ENCODE measurements at regions not wholly inside any gene's neighbourhood (a gene's known extent, or its start where the extent isn't known, plus 50 kb on each side); places are given as distances from the start of the nearest gene placed in this dataset.

DNA sequence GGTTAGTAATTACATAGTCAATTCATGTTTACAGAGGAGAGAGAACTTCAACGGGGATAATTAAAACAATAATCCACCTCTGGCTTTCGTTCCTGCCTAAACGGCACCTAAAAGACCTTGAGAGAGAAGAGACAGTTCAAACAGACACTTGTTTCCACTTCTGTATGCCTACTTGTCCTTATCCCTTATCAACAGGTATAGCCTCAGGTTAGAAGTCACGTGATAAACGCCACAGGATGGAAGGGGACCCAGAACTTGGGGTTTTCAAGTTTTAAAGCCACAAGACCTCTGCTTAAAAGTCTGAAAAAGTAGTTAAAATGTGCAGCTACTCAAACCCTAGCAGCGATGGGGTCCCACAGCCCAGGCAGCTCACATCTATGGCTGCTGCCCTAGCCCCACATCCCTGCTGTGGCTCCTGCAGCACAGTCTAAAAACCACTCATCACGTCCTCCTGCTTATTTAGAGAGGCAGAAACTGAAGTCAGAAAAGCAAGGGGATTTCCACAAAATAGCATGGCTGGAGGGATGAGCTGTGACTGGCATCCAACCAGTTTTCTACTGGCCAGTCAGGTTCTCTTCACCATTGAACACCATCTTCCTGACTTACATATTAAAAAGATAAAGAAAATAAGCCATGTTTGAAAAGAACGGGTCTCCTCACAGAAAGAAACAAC lies 51.2 kb upstream of the SEC16B start:
- Histone ChIP-seq H3K4me1 (replicated peaks in 1 of 2) (no peaks in the 10 kb centered on the region), H3K4me3 (no peak overlapping the region), H3K27ac (no peak overlapping the region)
- in situ Hi-C loops (cut with MboI; ENCODE audit: low pct_unique_long_range_greater_than_20kb in 2 of 9, low sequenced_read_pairs in 9 of 9, unreplicated experiment in 9 of 9) = no loop called here
- no peak for ATAC-seq (replicated peaks in 6 of 8)
- WGBS, 10 experiments = 37 to 93% (median 78%) methylated on average over 2 to 8 of the region's 8 CpGs; no CpG with 5 or more reads in 1 of the 10 experiments

DNA sequence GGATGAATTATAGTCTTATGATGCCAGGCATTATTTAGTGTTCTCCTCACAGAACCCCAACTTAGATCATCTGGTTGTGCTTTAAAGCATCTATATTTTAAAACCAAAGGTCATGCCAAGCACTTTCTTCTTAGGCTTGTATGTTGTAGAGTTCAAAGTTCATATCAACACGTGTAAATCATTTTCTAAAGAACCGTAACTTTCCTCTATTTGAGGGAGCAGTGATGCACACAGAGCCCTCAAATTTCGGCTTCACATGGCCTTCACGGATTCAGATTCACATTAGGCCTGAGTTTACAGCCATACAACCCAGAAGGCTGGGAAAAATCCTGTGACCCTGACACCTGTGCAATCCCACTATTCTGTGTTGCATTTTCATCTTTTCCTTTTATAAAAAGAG lies 52.1 kb upstream of the SEC16B start:
- ATAC-seq (replicated peaks in 6 of 8) = no peak
- Histone ChIP-seq H3K4me3 (no peak overlapping the region), H3K4me1 (replicated peaks in 1 of 2) (no peaks in the 10 kb centered on the region), H3K27ac (no peak overlapping the region)
- WGBS, 10 experiments = 29 to 91% (median 70%) methylated on average over 1 to 4 of the region's 4 CpGs
- in situ Hi-C loops (cut with MboI; ENCODE audit: low pct_unique_long_range_greater_than_20kb in 2 of 9, low sequenced_read_pairs in 9 of 9, unreplicated experiment in 9 of 9) = no loop called here

DNA sequence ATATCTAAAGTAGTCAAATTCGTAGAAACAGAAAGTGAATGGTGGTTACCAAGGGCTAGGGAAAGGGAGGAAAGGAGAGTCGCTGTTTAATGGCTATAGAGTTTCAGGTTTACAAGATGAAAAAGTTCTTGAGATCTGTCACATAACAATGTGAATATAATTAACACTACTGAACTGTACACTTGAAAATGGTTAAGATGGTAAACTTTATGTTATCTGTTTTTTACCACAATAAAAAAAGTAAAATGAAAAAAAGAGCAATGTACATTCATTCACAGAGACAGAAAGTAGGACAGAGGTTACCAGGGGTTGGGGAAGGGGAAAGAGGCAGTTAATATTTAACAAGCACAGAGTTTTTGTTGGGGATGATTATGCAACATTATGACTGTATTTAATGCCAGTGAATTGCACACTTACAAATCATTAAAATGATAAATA lies 53.3 kb upstream of the SEC16B start:
- Histone ChIP-seq H3K4me1 (replicated peaks in 1 of 2) (no peaks in the 10 kb centered on the region), H3K27ac (no peak overlapping the region), H3K4me3 (no peak overlapping the region)
- 29 to 100% (median 66%) methylated on average over 1 to 2 of the region's 2 CpGs for WGBS, 10 experiments
- ATAC-seq (replicated peaks in 6 of 8) = no peak
- in situ Hi-C loops (cut with MboI; ENCODE audit: low pct_unique_long_range_greater_than_20kb in 2 of 9, low sequenced_read_pairs in 9 of 9, unreplicated experiment in 9 of 9) = no loop called here

DNA sequence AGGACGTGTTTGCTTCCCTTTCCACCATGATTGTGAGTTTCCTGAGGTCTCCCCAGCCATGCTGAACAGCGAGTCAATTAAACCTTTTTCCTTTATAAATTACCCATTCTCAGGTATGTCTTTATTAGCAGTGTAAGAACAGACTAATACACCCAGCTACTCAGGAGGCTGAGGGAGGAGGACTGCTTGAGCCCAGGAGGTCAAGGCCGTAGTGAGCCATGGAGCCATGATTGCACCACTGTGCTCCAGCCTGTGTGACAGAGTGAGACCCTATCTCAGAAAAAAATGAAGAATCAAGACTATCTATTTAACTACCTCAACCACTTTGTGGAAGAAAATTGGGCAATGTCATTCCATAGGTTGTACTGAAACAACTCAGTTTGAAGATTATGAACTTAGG lies 54.6 kb upstream of the SEC16B start:
- no peak overlapping the region for H3K27ac ChIP-seq
- H3K4me3 ChIP-seq = no peak overlapping the region
- ATAC-seq (replicated peaks in 6 of 8) = no peak
- no peaks in the 10 kb centered on the region for H3K4me1 ChIP-seq (replicated peaks in 1 of 2)
- in situ Hi-C loops (cut with MboI; ENCODE audit: low pct_unique_long_range_greater_than_20kb in 2 of 9, low sequenced_read_pairs in 9 of 9, unreplicated experiment in 9 of 9) = no loop called here
- WGBS, 10 experiments = 58 to 100% (median 93%) methylated on average over 1 to 3 of the region's 3 CpGs; no CpG with 5 or more reads in 3 of the 10 experiments

DNA sequence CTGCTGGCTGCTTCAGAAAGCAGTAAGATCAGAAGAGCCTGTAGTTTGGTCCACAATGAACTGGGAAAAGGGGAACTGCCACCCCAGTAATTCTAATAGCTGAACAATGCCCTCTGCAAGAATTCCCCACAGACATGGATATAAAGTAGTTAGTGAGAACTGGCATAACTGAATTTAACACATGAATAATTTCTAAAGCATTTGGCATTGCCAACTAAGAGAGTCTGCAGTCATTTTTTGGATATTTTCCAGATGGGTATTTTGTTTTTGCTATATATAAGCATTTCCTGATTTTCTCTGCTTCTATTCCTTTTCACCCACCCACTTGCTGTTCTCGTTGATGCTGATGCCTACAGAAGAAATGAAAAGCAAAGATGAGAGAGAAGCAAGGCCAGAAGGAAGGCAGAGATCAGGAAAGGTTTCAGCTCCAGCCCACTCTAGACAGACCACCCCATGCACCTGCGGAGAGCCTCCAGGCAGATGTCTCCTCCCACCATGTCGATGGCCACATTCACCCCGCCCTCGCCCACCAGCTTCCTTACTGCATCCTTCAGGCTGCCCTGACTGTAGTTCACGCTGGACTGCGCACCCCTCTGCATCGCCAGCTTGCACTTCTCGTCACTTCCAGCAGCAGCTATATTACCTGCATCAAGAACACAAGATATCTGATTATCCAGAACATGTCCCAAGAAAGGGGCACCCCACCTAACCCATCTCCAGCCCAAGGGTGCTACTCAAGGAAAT lies 55.9 kb upstream of the SEC16B start:
- H3K27ac ChIP-seq = no peak overlapping the region
- no peak for ATAC-seq (replicated peaks in 6 of 8)
- H3K4me1 ChIP-seq (replicated peaks in 1 of 2) = no peaks in the 10 kb centered on the region
- 45 to 94% (median 78%) methylated on average over 1 to 9 of the region's 9 CpGs; no CpG with 5 or more reads in 1 of the 10 experiments for WGBS, 10 experiments
- H3K4me3 ChIP-seq = no peak overlapping the region
- in situ Hi-C loops (cut with MboI; ENCODE audit: low pct_unique_long_range_greater_than_20kb in 2 of 9, low sequenced_read_pairs in 9 of 9, unreplicated experiment in 9 of 9) = loop anchor here in 2 of 9 experiments (25.0 kb wide), 2 partner anchors 162 to 262 kb away; no protein-coding TSS in a partner anchor

DNA sequence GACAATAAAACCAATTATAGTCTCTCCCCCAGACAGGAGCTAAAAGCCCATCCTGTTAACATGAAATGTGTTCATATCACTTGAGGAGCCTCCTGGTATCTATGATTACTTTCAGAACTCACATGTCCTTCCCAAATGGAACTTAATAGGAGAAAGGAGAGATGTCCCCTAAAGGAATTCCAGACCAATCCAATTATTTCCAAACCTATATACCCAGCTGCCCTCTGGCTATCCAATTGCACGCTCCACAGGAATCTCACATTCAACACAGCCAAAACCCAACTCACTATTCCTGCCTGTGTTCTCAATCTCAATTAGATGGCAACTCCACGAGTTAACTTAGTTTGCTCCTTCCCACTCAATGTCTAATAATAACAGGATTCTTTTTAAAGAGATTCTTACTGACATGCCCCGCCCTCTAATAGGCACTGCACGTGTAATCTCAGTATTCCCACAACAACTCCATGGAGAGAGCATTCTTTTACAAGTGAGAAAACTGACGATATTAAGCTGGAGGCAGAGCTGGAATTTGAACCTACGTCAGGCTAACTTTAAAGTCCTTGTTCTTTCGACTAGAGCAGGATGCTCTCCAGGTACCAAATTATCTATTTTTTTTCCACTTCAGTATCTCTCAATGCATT lies 59.1 kb upstream of the SEC16B start:
- no peak for ATAC-seq (replicated peaks in 6 of 8)

DNA sequence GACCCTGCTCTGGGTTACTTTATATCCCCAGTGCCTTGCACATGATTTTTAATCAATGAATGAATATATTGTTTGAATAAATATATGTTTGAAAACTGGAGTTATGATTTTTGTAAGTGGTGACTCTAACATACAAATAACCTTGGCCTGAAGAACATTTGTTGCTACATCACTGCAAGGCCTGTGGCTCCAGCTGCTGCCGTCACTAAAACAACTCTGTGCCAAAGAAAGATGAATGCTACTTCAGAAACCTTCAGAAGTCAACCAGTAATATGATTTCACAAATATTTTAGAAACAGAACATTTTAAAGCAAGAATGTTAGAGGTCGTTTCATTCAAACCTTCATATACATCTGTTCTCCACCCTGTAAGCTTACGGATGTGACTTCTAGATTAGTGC lies 60.6 kb upstream of the SEC16B start:
- in situ Hi-C loops (cut with MboI; ENCODE audit: low pct_unique_long_range_greater_than_20kb in 2 of 9, low sequenced_read_pairs in 9 of 9, unreplicated experiment in 9 of 9) = loop anchor here in 2 of 9 experiments (10.0 to 25.0 kb wide), 3 partner anchors 157 to 257 kb away; no protein-coding TSS in a partner anchor
- WGBS, 10 experiments = 42 to 100% (median 78%) methylated on average over 1 to 3 of the region's 3 CpGs
- Histone ChIP-seq H3K4me1 (replicated peaks in 1 of 2) (no peaks in the 10 kb centered on the region), H3K4me3 (no peak overlapping the region), H3K27ac (no peak overlapping the region)
- ATAC-seq (replicated peaks in 6 of 8) = no peak

More for the DNA sequence above, 59.1 kb upstream of the SEC16B start:
- 43 to 93% (median 72%) methylated on average over 3 to 7 of the region's 7 CpGs for WGBS, 10 experiments
- Histone ChIP-seq H3K4me3 (no peak overlapping the region), H3K4me1 (replicated peaks in 1 of 2) (no peaks in the 10 kb centered on the region), H3K27ac (no peak overlapping the region)
- in situ Hi-C loops (cut with MboI; ENCODE audit: low pct_unique_long_range_greater_than_20kb in 2 of 9, low sequenced_read_pairs in 9 of 9, unreplicated experiment in 9 of 9) = loop anchor here in 2 of 9 experiments (25.0 kb wide), 2 partner anchors 158 to 258 kb away; no protein-coding TSS in a partner anchor

DNA sequence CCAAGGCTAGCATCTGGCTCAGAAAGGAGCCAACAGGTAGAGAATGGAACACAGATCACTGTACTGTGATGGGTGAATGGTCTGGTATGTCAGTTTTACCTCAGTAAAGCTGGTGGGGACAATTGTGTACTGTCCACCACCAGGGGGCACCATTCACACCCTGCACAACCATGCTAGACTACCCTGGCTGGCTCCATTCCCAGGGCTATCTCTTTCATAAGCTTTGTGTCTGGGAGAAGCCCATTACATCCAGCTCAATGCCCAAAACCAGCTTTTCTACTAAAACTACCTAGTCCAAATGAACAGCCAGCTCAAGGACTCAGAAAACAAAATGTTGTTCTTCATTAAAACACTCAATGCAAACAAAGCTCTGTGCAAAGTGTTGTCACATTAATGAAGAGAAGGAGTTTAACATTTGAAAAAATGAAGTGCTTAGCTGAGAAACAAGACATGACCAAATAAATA lies 62.0 kb upstream of the RASAL2 start:
- Histone ChIP-seq H3K4me3 (no peak overlapping the region), H3K27ac (no peak overlapping the region), H3K4me1 (replicated peaks in 1 of 2) (no peaks in the 10 kb centered on the region)
- ATAC-seq (replicated peaks in 6 of 8) = peak; percentile 71 to 99 (median 89)
- in situ Hi-C loops (cut with MboI; ENCODE audit: low pct_unique_long_range_greater_than_20kb in 2 of 9, low sequenced_read_pairs in 9 of 9, unreplicated experiment in 9 of 9) = loop anchor here in 2 of 9 experiments (10.0 to 25.0 kb wide), 3 partner anchors 155 to 255 kb away; no protein-coding TSS in a partner anchor

DNA sequence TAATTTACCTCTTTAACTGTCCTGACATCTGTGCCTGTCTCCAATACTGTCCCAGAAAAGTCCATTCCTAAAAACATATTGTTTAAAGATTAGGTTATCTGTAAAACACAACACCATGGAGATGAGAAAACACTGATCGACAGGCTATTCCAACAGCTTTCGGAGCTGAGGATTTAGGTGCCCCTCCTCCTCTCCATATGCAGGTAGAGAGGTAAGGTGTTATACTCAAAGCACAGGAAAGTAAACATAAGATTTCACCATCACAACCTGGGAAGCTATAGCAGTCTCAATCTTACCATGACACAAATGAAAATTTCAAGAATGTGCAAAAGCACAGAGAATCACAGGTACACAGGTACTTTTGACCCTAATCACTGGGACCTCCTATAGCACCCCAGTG lies 60.9 kb upstream of the RASAL2 start:
- H3K27ac ChIP-seq = no peak overlapping the region
- no peak overlapping the region for H3K4me3 ChIP-seq
- ATAC-seq (replicated peaks in 6 of 8) = no peak
- H3K4me1 ChIP-seq (replicated peaks in 1 of 2) = no peaks in the 10 kb centered on the region
- in situ Hi-C loops (cut with MboI; ENCODE audit: low pct_unique_long_range_greater_than_20kb in 2 of 9, low sequenced_read_pairs in 9 of 9, unreplicated experiment in 9 of 9) = loop anchor here in 2 of 9 experiments (10.0 to 25.0 kb wide), 3 partner anchors 154 to 254 kb away; no protein-coding TSS in a partner anchor
- 76 to 100% (median 99%) methylated on average over 1 to 2 of the region's 2 CpGs; no CpG with 5 or more reads in 2 of the 10 experiments for WGBS, 10 experiments

DNA sequence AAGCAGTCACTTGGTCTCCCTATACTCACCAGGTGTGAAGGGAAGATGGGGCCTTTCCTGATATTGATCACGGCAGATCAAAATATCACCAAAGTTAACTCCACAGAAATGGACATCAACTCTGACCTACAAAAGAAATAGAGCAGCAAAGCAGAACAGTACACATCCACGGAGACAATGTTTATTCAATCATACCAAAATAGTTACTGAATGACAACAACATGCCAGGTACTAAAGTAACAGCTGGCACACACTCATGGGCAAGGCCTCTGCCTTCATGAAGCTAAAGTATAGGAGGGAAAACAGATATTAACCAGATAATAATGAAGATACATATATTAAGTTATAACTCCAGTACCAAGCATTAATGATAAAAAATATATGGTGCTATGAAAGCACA lies 59.2 kb upstream of the RASAL2 start:
- H3K4me3 ChIP-seq = no peak overlapping the region
- 0 to 100% (median 71%) methylated on average over 1 to 2 of the region's 2 CpGs; no CpG with 5 or more reads in 1 of the 10 experiments for WGBS, 10 experiments
- H3K4me1 ChIP-seq (replicated peaks in 1 of 2) = no peaks in the 10 kb centered on the region
- no peak overlapping the region for H3K27ac ChIP-seq
- in situ Hi-C loops (cut with MboI; ENCODE audit: low pct_unique_long_range_greater_than_20kb in 2 of 9, low sequenced_read_pairs in 9 of 9, unreplicated experiment in 9 of 9) = loop anchor here in 2 of 9 experiments (10.0 to 25.0 kb wide), 3 partner anchors 153 to 253 kb away; no protein-coding TSS in a partner anchor
- ATAC-seq (replicated peaks in 6 of 8) = no peak

DNA sequence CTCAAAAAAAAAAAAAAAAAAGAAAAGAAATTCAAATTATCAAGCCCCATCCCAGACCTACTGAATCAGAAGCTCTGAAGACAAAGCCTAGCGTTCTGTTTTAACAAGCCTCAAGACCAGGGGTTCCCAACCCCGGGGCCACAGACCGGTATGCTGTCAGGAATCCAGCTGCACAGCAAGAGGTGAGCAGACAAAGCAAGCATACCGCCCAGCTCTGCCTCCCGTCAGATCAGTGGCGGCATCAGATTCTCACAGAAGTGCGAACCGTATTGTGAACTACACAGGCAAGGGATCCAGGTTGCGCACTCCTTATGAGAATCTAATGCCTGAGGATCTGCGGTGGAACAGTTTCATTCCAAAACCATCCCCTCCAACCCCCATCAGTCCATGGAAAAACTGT lies 57.8 kb upstream of the RASAL2 start:
- in situ Hi-C loops (cut with MboI; ENCODE audit: low pct_unique_long_range_greater_than_20kb in 2 of 9, low sequenced_read_pairs in 9 of 9, unreplicated experiment in 9 of 9) = loop anchor here in 2 of 9 experiments (10.0 to 25.0 kb wide), 3 partner anchors 151 to 251 kb away; no protein-coding TSS in a partner anchor

DNA sequence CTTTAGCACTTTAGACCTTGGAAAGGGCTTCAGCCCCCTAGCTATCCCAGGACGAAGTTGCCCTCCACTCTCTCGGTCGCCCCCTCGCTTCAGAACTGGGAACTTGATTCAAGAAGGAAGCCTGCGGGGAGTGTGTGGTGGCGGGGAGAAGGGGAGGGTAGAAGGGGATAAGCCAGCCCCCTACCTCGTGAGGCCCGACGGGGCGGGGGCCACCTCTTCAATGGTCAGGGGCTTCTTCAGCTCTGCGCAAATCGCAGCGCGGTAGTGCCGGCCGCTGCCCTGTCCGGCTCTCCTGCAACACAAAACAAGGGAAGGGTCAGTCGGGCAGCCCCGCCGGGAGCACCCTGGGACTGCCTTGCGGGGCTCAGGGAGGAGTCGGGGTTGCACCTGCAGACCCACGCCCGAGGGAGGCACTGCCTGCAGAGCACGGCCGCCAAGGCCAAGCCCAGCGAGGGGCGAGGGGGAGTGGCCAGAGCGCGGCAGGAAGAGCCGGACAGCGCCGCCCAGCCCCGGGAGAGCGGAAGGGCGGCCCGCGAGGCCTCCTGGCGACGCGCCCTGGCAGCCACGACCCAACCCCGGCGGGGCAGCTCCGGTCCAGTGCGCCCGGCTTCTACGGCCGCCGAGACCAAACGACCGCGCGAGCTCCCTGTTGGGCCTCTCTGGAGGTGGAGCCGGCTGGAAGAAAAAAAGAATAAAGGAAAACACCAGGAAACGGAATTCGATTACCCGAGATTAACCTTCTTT lies 56.2 kb upstream of the RASAL2 start:
- Histone ChIP-seq H3K4me3 (peak overlapping the region in 4 of 5 donors; percentile 11 to 25 (median 20)), H3K27ac (no peak overlapping the region), H3K4me1 (replicated peaks in 1 of 2) (no peaks in the 10 kb centered on the region)
- in situ Hi-C loops (cut with MboI; ENCODE audit: low pct_unique_long_range_greater_than_20kb in 2 of 9, low sequenced_read_pairs in 9 of 9, unreplicated experiment in 9 of 9) = loop anchor here in 2 of 9 experiments (10.0 to 25.0 kb wide), 3 partner anchors 150 to 250 kb away; no protein-coding TSS in a partner anchor
- 3 to 27% (median 25%) methylated on average over 2 to 26 of the region's 58 CpGs; no CpG with 5 or more reads in 3 of the 10 experiments for WGBS, 10 experiments
- ATAC-seq (replicated peaks in 6 of 8) = peak; percentile 85 to 100 (median 99)

More for the DNA sequence above, 57.8 kb upstream of the RASAL2 start:
- H3K4me3 ChIP-seq = no peak overlapping the region
- 89 to 100% (median 96%) methylated on average over 2 to 10 of the region's 10 CpGs; no CpG with 5 or more reads in 3 of the 10 experiments for WGBS, 10 experiments
- H3K4me1 ChIP-seq (replicated peaks in 1 of 2) = no peaks in the 10 kb centered on the region
- no peak overlapping the region for H3K27ac ChIP-seq
- ATAC-seq (replicated peaks in 6 of 8) = no peak

All from motor neuron (in vitro differentiated cells).